Testis (tissue), 2 donors: ENCODE measurements at regions not wholly inside any gene's neighbourhood (a gene's known extent, or its start where the extent isn't known, plus 50 kb on each side); places are given as distances from the start of the nearest gene placed in this dataset.

Source experiments
- DNase-seq: peaks from one replicate; pipeline ENCODE4 v3.0.0-alpha.2; 2019
- H3K27ac ChIP-seq, 2 donors: fragments of 200-600 bp; sonication (generic); one replicate each; pipeline ENCODE4 v1.5.1; 2019
- H3K27me3 ChIP-seq: fragments of 200-600 bp; sonication (generic); one replicate; pipeline ENCODE4 v1.5.1; 2019
- H3K36me3 ChIP-seq: fragments of 200-600 bp; sonication (generic); one replicate; pipeline ENCODE4 v1.5.1; 2017; ENCODE audit warnings: low read depth; ENCODE audit errors: missing control alignments
- H3K4me1 ChIP-seq: fragments of 200-600 bp; sonication (generic); one replicate; pipeline ENCODE4 v1.5.1; 2019
- H3K4me3 ChIP-seq, 2 donors: fragments of 200-600 bp; sonication (generic); one replicate each; pipeline ENCODE4 v1.5.1; 2017 to 2019
- H3K9me3 ChIP-seq: fragments of 200-600 bp; sonication (generic); one replicate; pipeline ENCODE4 v1.5.1; 2017
- CTCF ChIP-seq, 3 experiments: fragments of 450-650 bp in 2 of 3; fragments of 200-600 bp in 1 of 3; sonication (generic) in 1 of 3; IDR thresholded peaks; one replicate each; pipeline ENCODE4 v1.5.1; 2016 to 2019; ENCODE audit warnings: antibody characterized with exemption in 3 of 3, mild to moderate bottlenecking in 2 of 3, moderate library complexity in 1 of 3
- POLR2A ChIP-seq: fragments of 450-650 bp; IDR thresholded peaks from one replicate; pipeline ENCODE4 v1.6.1; 2017; ENCODE audit warnings: antibody characterized with exemption, mild to moderate bottlenecking, moderate library complexity
- WGBS, 2 donors: methylation state at CpG; one replicate each; pipeline ENCODE4 v1.1.5; 2018; 5-methylcytosine and 5-hydroxymethylcytosine counted together
- intact Hi-C: fragments of 100-400 bp; cut with DNase I; formaldehyde crosslinking; loops from one replicate; pipeline ENCODE4 v1.15.1; 2023; ENCODE audit warnings: low total_unique reads

GRCh38 chr5:102608414-102608813, 109.6 kb upstream of the SLCO6A1 start:
- no peak overlapping the region for H3K27ac ChIP-seq
- 72 to 77% methylated on average over 4 of the region's 4 CpGs for WGBS, 2 donors
- no peaks in the 10 kb centered on the region for H3K4me1 ChIP-seq
- no peaks in the 10 kb centered on the region for H3K27me3 ChIP-seq
- intact Hi-C loops, result no loop called here
- DNase-seq, result no peak
- H3K36me3 ChIP-seq, result no peaks in the 10 kb centered on the region
- TF ChIP-seq CTCF (IDR thresholded peaks at IDR 0.05) (no peak), POLR2A (no peak)
- H3K4me3 ChIP-seq, result no peak overlapping the region
- no peaks in the 10 kb centered on the region for H3K9me3 ChIP-seq

- no peaks in the 10 kb centered on the region for H3K27me3 ChIP-seq
- H3K4me3 ChIP-seq, result no peak overlapping the region
- H3K4me1 ChIP-seq, result no peaks in the 10 kb centered on the region
- H3K27ac ChIP-seq, result no peak overlapping the region
- intact Hi-C loops, result no loop called here
- H3K36me3 ChIP-seq, result no peaks in the 10 kb centered on the region
- WGBS, 2 donors, result 91 to 94% methylated on average over 1 of the region's 1 CpG
- DNase-seq, result no peak
- TF ChIP-seq POLR2A (no peak), CTCF (IDR thresholded peaks at IDR 0.05) (no peak)
- no peaks in the 10 kb centered on the region for H3K9me3 ChIP-seq
Measured at GRCh38 chr5:102611312-102611711, 112.5 kb upstream of the SLCO6A1 start.

GRCh38 chr5:102613661-102614060, 114.9 kb upstream of the SLCO6A1 start:
- no peak for DNase-seq
- WGBS, 2 donors, result 89 to 90% methylated on average over 2 of the region's 2 CpGs
- no peaks in the 10 kb centered on the region for H3K9me3 ChIP-seq
- TF ChIP-seq CTCF (IDR thresholded peaks at IDR 0.05) (no peak), POLR2A (no peak)
- H3K36me3 ChIP-seq, result no peaks in the 10 kb centered on the region
- H3K27me3 ChIP-seq, result no peaks in the 10 kb centered on the region
- intact Hi-C loops, result no loop called here
- no peak overlapping the region for H3K4me3 ChIP-seq
- no peaks in the 10 kb centered on the region for H3K4me1 ChIP-seq
- H3K27ac ChIP-seq, result no peak overlapping the region

- no peak overlapping the region for H3K4me3 ChIP-seq
- no peak overlapping the region for H3K27ac ChIP-seq
- no peaks in the 10 kb centered on the region for H3K27me3 ChIP-seq
- no peaks in the 10 kb centered on the region for H3K9me3 ChIP-seq
- DNase-seq, result no peak
- intact Hi-C loops, result no loop called here
- no peaks in the 10 kb centered on the region for H3K4me1 ChIP-seq
- TF ChIP-seq POLR2A, result no peak
- TF ChIP-seq CTCF (IDR thresholded peaks at IDR 0.05), result no peak
- H3K36me3 ChIP-seq, result no peaks in the 10 kb centered on the region
- 72 to 77% methylated on average over 5 of the region's 5 CpGs for WGBS, 2 donors
Measured at GRCh38 chr5:102617191-102618187, 118.7 kb upstream of the SLCO6A1 start.
